SK-N-MC (cell line): ENCODE measurements at regions not wholly inside any gene's neighbourhood (a gene's known extent, or its start where the extent isn't known, plus 50 kb on each side); places are given as distances from the start of the nearest gene placed in this dataset.
"Not testable (repeated sequence)": the region's sequence is repeated elsewhere in the genome, so short reads cannot be mapped to it uniquely, and the experiment has no call there.

Source experiments
- EZH2 ChIP-seq: fragments of 200-600 bp; sonication (generic); IDR thresholded peaks from one replicate; pipeline ENCODE4 v1.6.1; 2017; ENCODE audit warnings: antibody characterized with exemption
- FOXP2 ChIP-seq: optimal IDR thresholded peaks from 2 replicates; pipeline ENCODE3; 2011; ENCODE audit warnings: mild to moderate bottlenecking, moderate library complexity; ENCODE audit not compliant: insufficient read depth; ENCODE audit errors: extremely low read length, control extremely low read depth
- POLR2AphosphoS5 ChIP-seq: IDR thresholded peaks from 2 replicates; pipeline ENCODE4 v1.6.1; 2012; ENCODE audit warnings: mild to moderate bottlenecking, low read depth, low read length, borderline replicate concordance

GRCh38 chr2:144760939-144761338, 241.0 kb upstream of the ZEB2 start:
- not testable (repeated sequence) for TF ChIP-seq EZH2, POLR2AphosphoS5, FOXP2
